GM06990 (cell line): ENCODE measurements at regions not wholly inside any gene's neighbourhood (a gene's known extent, or its start where the extent isn't known, plus 50 kb on each side); places are given as distances from the start of the nearest gene placed in this dataset.

Source experiments
- DNase-seq: peaks from one replicate; pipeline ENCODE4 v3.0.0-alpha.2; 2011; ENCODE audit not compliant: insufficient read length; ENCODE audit errors: extremely low read depth
- H3K27me3 ChIP-seq: replicated peaks from 2 replicates; pipeline ENCODE4 v1.6.0; 2011; ENCODE audit warnings: low read length; ENCODE audit not compliant: control insufficient read depth, insufficient read depth
- H3K36me3 ChIP-seq: 2 replicates; pipeline ENCODE4 v1.5.1; 2011; ENCODE audit warnings: low read length; ENCODE audit not compliant: control insufficient read depth, insufficient read depth
- H3K4me3 ChIP-seq: replicated peaks from 2 replicates; pipeline ENCODE4 v1.5.1; 2011; ENCODE audit warnings: low read depth, mild to moderate bottlenecking, control low read depth, low read length
- CTCF ChIP-seq: IDR thresholded peaks from 2 replicates; pipeline ENCODE4 v1.5.1; 2011; ENCODE audit warnings: low read length, control low read depth, mild to moderate bottlenecking, inconsistent platforms; ENCODE audit not compliant: insufficient read depth, poor library complexity, severe bottlenecking

GRCh38 chr12:94793191-94793595, 142.8 kb upstream of the TMCC3 start:
- H3K4me3 ChIP-seq = no peak overlapping the region
- no peak for TF ChIP-seq CTCF
- H3K27me3 ChIP-seq = no peaks in the 10 kb centered on the region
- DNase-seq = no peak
- peaks cover 11% of the 10 kb centered on the region for H3K36me3 ChIP-seq

- DNase-seq = no peak
- Histone ChIP-seq H3K36me3 (peaks cover 11% of the 10 kb centered on the region), H3K4me3 (no peak overlapping the region), H3K27me3 (no peaks in the 10 kb centered on the region)
- no peak for TF ChIP-seq CTCF
Observed at GRCh38 chr12:94792693-94793092, 142.3 kb upstream of the TMCC3 start.

GRCh38 chr12:94791933-94792332, 141.6 kb upstream of the TMCC3 start:
- Histone ChIP-seq H3K4me3 (no peak overlapping the region), H3K36me3 (peaks cover 11% of the 10 kb centered on the region), H3K27me3 (no peaks in the 10 kb centered on the region)
- DNase-seq = no peak
- TF ChIP-seq CTCF = no peak

GRCh38 chr12:94790825-94791224, 140.5 kb upstream of the TMCC3 start:
- DNase-seq = no peak
- Histone ChIP-seq H3K27me3 (no peaks in the 10 kb centered on the region), H3K36me3 (peaks cover 13% of the 10 kb centered on the region), H3K4me3 (no peak overlapping the region)
- TF ChIP-seq CTCF = no peak

- Histone ChIP-seq H3K4me3 (no peak overlapping the region), H3K36me3 (peaks cover 12% of the 10 kb centered on the region), H3K27me3 (no peaks in the 10 kb centered on the region)
- no peak for TF ChIP-seq CTCF
- no peak for DNase-seq
Observed at GRCh38 chr12:94790370-94790769, 140.0 kb upstream of the TMCC3 start.

GRCh38 chr12:94789510-94790225, 139.3 kb upstream of the TMCC3 start:
- peaks cover 11% of the 10 kb centered on the region for H3K36me3 ChIP-seq

More at GRCh38 chr12:94789510-94790225, 139.3 kb upstream of the TMCC3 start:
- no peak for TF ChIP-seq CTCF
- Histone ChIP-seq H3K27me3 (no peaks in the 10 kb centered on the region), H3K4me3 (no peak overlapping the region)
- DNase-seq = no peak
